Smooth muscle cell (in vitro differentiated cells): ENCODE measurements at regions not wholly inside any gene's neighbourhood (a gene's known extent, or its start where the extent isn't known, plus 50 kb on each side); places are given as distances from the start of the nearest gene placed in this dataset.

Experiments
- DNase-seq: peaks from one replicate; lab custom pipeline; 2025; ENCODE audit not compliant: unreplicated experiment; lab: John Stamatoyannopoulos, UW
- H2AFZ ChIP-seq: fragments of 200-600 bp; sonication (generic); 2 replicates; pipeline ENCODE4 v1.6.0; 2016; ENCODE audit warnings: antibody characterized with exemption, low read depth, mild to moderate bottlenecking
- H3F3A ChIP-seq: fragments of 200-600 bp; sonication (generic); 2 replicates; pipeline ENCODE4 v1.6.0; 2017; ENCODE audit warnings: antibody characterized with exemption, low read depth
- H3K27ac ChIP-seq: fragments of 200-600 bp; sonication (generic); 2 replicates; pipeline ENCODE4 v1.5.1; 2016; ENCODE audit warnings: low read depth, mild to moderate bottlenecking
- H3K27me3 ChIP-seq: fragments of 200-600 bp; sonication (generic); 2 replicates; pipeline ENCODE4 v1.6.1; 2016; ENCODE audit warnings: low read depth, mild to moderate bottlenecking
- H3K36me3 ChIP-seq: fragments of 200-600 bp; sonication (generic); 2 replicates; pipeline ENCODE4 v1.5.1; 2016; ENCODE audit warnings: low read depth
- H3K4me1 ChIP-seq: fragments of 200-600 bp; sonication (generic); 2 replicates; pipeline ENCODE4 v1.5.1; 2016; ENCODE audit warnings: low read depth
- H3K4me2 ChIP-seq: fragments of 200-600 bp; sonication (generic); 2 replicates; pipeline ENCODE4 v1.6.0; 2016; ENCODE audit warnings: mild to moderate bottlenecking
- H3K4me3 ChIP-seq: fragments of 200-600 bp; sonication (generic); 2 replicates; pipeline ENCODE4 v1.5.1; 2016; ENCODE audit warnings: mild to moderate bottlenecking
- H3K79me2 ChIP-seq: fragments of 200-600 bp; sonication (generic); 2 replicates; pipeline ENCODE4 v1.6.0; 2016; ENCODE audit warnings: low read depth, mild to moderate bottlenecking
- H3K9ac ChIP-seq: fragments of 200-600 bp; sonication (generic); 2 replicates; pipeline ENCODE4 v1.6.0; 2016; ENCODE audit warnings: low read depth
- H3K9me3 ChIP-seq: fragments of 200-600 bp; sonication (generic); replicated peaks from 2 replicates; pipeline ENCODE4 v1.5.1; 2016; ENCODE audit warnings: low read depth
- H4K20me1 ChIP-seq: fragments of 200-600 bp; sonication (generic); 2 replicates; pipeline ENCODE4 v1.6.0; 2016; ENCODE audit warnings: low read depth
- CTCF ChIP-seq: fragments of 200-600 bp; sonication (generic); IDR thresholded peaks from 2 replicates; pipeline ENCODE4 v1.5.1; 2017; ENCODE audit warnings: borderline replicate concordance, mild to moderate bottlenecking, antibody characterized with exemption; ENCODE audit not compliant: insufficient read depth, poor library complexity, severe bottlenecking
- WGBS: methylation state at CpG from one replicate; pipeline ENCODE4 v1.1.7; 2016; ENCODE audit warnings: low lambda C conversion rate; 5-methylcytosine and 5-hydroxymethylcytosine counted together

GRCh38 chr5:107805824-107806223, 135.1 kb upstream of the EFNA5 start:
- no peak for TF ChIP-seq CTCF
- H3K79me2 ChIP-seq = no peaks in the 10 kb centered on the region
- H3F3A ChIP-seq = no peaks in the 10 kb centered on the region
- no peak overlapping the region for H3K27ac ChIP-seq
- H2AFZ ChIP-seq = no peak overlapping the region
- H3K36me3 ChIP-seq = no peaks in the 10 kb centered on the region
- H3K9ac ChIP-seq = no peak overlapping the region
- 86% methylated on average over 3 of the region's 3 CpGs for WGBS
- H3K4me1 ChIP-seq = peaks cover 55% of the 10 kb centered on the region
- no peaks in the 10 kb centered on the region for H3K27me3 ChIP-seq
- no peaks in the 10 kb centered on the region for H4K20me1 ChIP-seq
- H3K4me3 ChIP-seq = no peak overlapping the region
- DNase-seq = no peak
- no peaks in the 10 kb centered on the region for H3K9me3 ChIP-seq
- no peak overlapping the region for H3K4me2 ChIP-seq

- WGBS = 84% methylated on average over 6 of the region's 6 CpGs
- Histone ChIP-seq H4K20me1 (no peaks in the 10 kb centered on the region), H2AFZ (no peak overlapping the region), H3K9ac (no peak overlapping the region), H3K27me3 (no peaks in the 10 kb centered on the region), H3K36me3 (no peaks in the 10 kb centered on the region), H3K4me1 (peaks cover 55% of the 10 kb centered on the region), H3K79me2 (no peaks in the 10 kb centered on the region), H3F3A (no peaks in the 10 kb centered on the region), H3K27ac (no peak overlapping the region), H3K4me2 (no peak overlapping the region), H3K9me3 (no peaks in the 10 kb centered on the region), H3K4me3 (no peak overlapping the region)
- no peak for DNase-seq
- TF ChIP-seq CTCF = no peak
Measured at GRCh38 chr5:107805166-107805565, 134.4 kb upstream of the EFNA5 start.

GRCh38 chr5:107803728-107804127, 133.0 kb upstream of the EFNA5 start:
- Histone ChIP-seq H3K27me3 (no peaks in the 10 kb centered on the region), H3F3A (no peaks in the 10 kb centered on the region), H3K27ac (no peak overlapping the region), H3K36me3 (no peaks in the 10 kb centered on the region), H3K4me1 (peaks cover 43% of the 10 kb centered on the region), H3K4me2 (no peak overlapping the region), H3K79me2 (no peaks in the 10 kb centered on the region), H3K4me3 (no peak overlapping the region), H2AFZ (no peak overlapping the region), H4K20me1 (no peaks in the 10 kb centered on the region), H3K9me3 (no peaks in the 10 kb centered on the region), H3K9ac (no peak overlapping the region)
- TF ChIP-seq CTCF = no peak
- DNase-seq = no peak

- Histone ChIP-seq H3K79me2 (no peaks in the 10 kb centered on the region), H3K36me3 (no peaks in the 10 kb centered on the region), H3K9ac (no peak overlapping the region), H3K4me2 (no peak overlapping the region), H3K27ac (no peak overlapping the region), H3K27me3 (no peaks in the 10 kb centered on the region), H4K20me1 (no peaks in the 10 kb centered on the region), H3F3A (no peaks in the 10 kb centered on the region), H2AFZ (no peak overlapping the region), H3K4me3 (no peak overlapping the region), H3K4me1 (peaks cover 17% of the 10 kb centered on the region), H3K9me3 (no peaks in the 10 kb centered on the region)
- no peak for TF ChIP-seq CTCF
- no peak for DNase-seq
- 67% methylated on average over 2 of the region's 2 CpGs for WGBS
Measured at GRCh38 chr5:107801061-107801460, 130.3 kb upstream of the EFNA5 start.
